ENCODE measurements at regions not wholly inside any gene's neighbourhood (a gene's known extent, or its start where the extent isn't known, plus 50 kb on each side); places are given as distances from the start of the nearest gene placed in this dataset.
"Not testable (repeated sequence)": the region's sequence is repeated elsewhere in the genome, so short reads cannot be mapped to it uniquely, and the experiment has no call there.

DNA sequence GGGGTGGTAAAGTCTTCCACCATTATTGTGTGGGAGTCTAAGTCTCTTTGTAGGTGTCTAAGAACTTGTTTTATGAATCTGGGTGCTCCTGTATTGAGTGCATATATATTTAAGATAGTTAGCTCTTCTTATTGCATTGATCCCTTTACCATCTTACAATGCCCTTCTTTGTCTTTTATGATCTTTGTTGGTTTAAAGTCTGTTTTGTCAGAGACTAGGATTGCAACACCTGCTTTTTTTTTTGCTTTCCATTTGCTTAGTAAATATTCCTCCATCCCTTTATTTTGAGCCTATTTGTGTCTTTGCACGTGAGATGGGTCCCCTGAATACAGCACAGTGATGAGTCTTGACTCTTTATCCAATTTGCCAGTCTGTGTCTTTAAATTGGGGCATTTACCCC lies 301.6 kb downstream of the ZIC1 start:
- H3K9me1 ChIP-seq (ENCODE audit: insufficient read depth, low read length); BruUV-seq (replicated peaks); H3K4me2 ChIP-seq (ENCODE audit: low read depth, low read length); H4K8ac ChIP-seq (ENCODE audit: low read depth in 2 of 2, low read length in 2 of 2); ATAC-seq (ENCODE audit: low read depth); H3K4me3 ChIP-seq (ENCODE audit: insufficient read depth, low read depth, low read length); H2BK20ac ChIP-seq (ENCODE audit: low read depth, low read length); dilution Hi-C loops (cut with HindIII; ENCODE audit: low sequenced_read_pairs, unreplicated experiment); H3K4me1 ChIP-seq (ENCODE audit: control insufficient read depth, insufficient read depth, low read length); H3K36me3 ChIP-seq (ENCODE audit: control insufficient read depth, insufficient read depth, low read length); H2AK9ac ChIP-seq (replicated peaks; ENCODE audit: low read depth, low read length, poor library complexity); H4K5ac ChIP-seq (ENCODE audit: low read depth, low read length); H3K56ac ChIP-seq (ENCODE audit: extremely low read depth, insufficient read depth, low read length); H3K18ac ChIP-seq (ENCODE audit: low read depth, low read length); H2BK5ac ChIP-seq (ENCODE audit: low read depth, low read length, poor library complexity, severe bottlenecking); H3K14ac ChIP-seq (replicated peaks; ENCODE audit: low read depth, low read length); CTCF ChIA-PET; intact Hi-C loops (cut with micrococcal nuclease); H3K27ac ChIP-seq (ENCODE audit: insufficient read depth, low read length); H3K27me3 ChIP-seq (ENCODE audit: control insufficient read depth, insufficient read depth, low read length); H3K23ac ChIP-seq (ENCODE audit: low read depth, low read length); H2BK15ac ChIP-seq (ENCODE audit: low read depth, low read length); H3K9me3 ChIP-seq (ENCODE audit: control insufficient read depth, insufficient read depth, low read length); in situ Hi-C loops (cut with MboI; ENCODE audit: low sequenced_read_pairs); H4K20me1 ChIP-seq (ENCODE audit: insufficient read depth, low read length); H2BK120ac ChIP-seq (ENCODE audit: low read depth, low read length); H2AK5ac ChIP-seq (ENCODE audit: low read depth, low read length); H2AFZ ChIP-seq (replicated peaks; ENCODE audit: low read length, poor library complexity); DNase-seq; H3K9ac ChIP-seq (ENCODE audit: low read depth, low read length); H3K4ac ChIP-seq (ENCODE audit: low read depth, low read length); H4K91ac ChIP-seq (ENCODE audit: insufficient read depth, low read depth, low read length); H3K79me1 ChIP-seq (ENCODE audit: low read depth in 1 of 2, low read length in 2 of 2); POLR2A ChIA-PET (ENCODE audit: unreplicated experiment): not testable (repeated sequence)
- WGBS, 2 experiments (ENCODE audit: extremely low coverage in 2 of 2, insufficient read length in 1 of 2): no CpG with 5 or more reads among the region's 1 CpG

Data from IMR-90 (cell line).